HCT116 (cell line): ENCODE measurements at regions not wholly inside any gene's neighbourhood (a gene's known extent, or its start where the extent isn't known, plus 50 kb on each side); places are given as distances from the start of the nearest gene placed in this dataset.

ENCODE experiments used
- ATAC-seq: fragments of 200-7000 bp; cut with Tn5 transposase; 2 replicates; pipeline ENCODE4 v1.9.1; 2020; ENCODE audit warnings: mild to moderate bottlenecking, moderate library complexity
- BruUV-seq: library from RNA; stranded (reverse); fragments of 400-500 nt; replicated peaks from 2 replicates; lab custom pipeline; 2021; lab: Mats Ljungman, UMichigan
- CTCF ChIA-PET: fragments of 300-600 bp; sonication (Branson Sonifier 250); formaldehyde crosslinking; loops from one replicate; lab custom pipeline; 2021; ENCODE audit warnings: antibody characterized with exemption; lab: Charles Lee
- POLR2A ChIA-PET: fragments of 300-600, 350-600 bp; sonication (Branson Sonifier 250); formaldehyde crosslinking; loops from one replicate; lab custom pipeline; 2021; ENCODE audit warnings: antibody characterized with exemption; lab: Charles Lee
- RAD21 ChIA-PET, 2 experiments: fragments of 300-600 bp; sonication (Branson Sonifier 250); formaldehyde crosslinking; loops; one replicate each; lab custom pipeline; 2023; ENCODE audit warnings: low total read pairs in 2 of 2; ENCODE audit not compliant: uncharacterized antibody in 2 of 2, unreplicated experiment in 2 of 2, low non-redundant PET in 1 of 2; lab: Charles Lee
- DNase-seq: peaks from one replicate; pipeline ENCODE4 v3.0.0-alpha.2; 2010; ENCODE audit warnings: low read depth, low spot score
- H2AFZ ChIP-seq: fragments of 200-600 bp; shearing (Covaris generic), sonication (generic); 2 replicates; pipeline ENCODE4 v1.6.1; 2017; ENCODE audit warnings: low read depth, mixed run types, mixed read lengths, antibody characterized with exemption, low read length; ENCODE audit not compliant: poor library complexity, severe bottlenecking
- H3K27ac ChIP-seq: 2 replicates; pipeline ENCODE4 v1.5.1; 2012; ENCODE audit warnings: low read depth, low read length
- H3K27me3 ChIP-seq: fragments of 200-600 bp; sonication (generic); 2 replicates; pipeline ENCODE4 v1.6.1; 2016; ENCODE audit warnings: mixed run types, low read length, mixed read lengths; ENCODE audit not compliant: insufficient read depth
- H3K36me3 ChIP-seq, 2 experiments: fragments of 200-500 bp in 1 of 2; fragments of 200-600 bp in 1 of 2; sonication (Bioruptor generic) in 1 of 2; sonication (generic) in 1 of 2; 2 replicates each; pipeline versions ENCODE4 v1.5.1 to v1.6.1; 2014 to 2016; ENCODE audit warnings: low read length in 2 of 2, inconsistent platforms in 1 of 2, mixed read lengths in 1 of 2, mixed run types in 1 of 2; ENCODE audit not compliant: insufficient read depth in 2 of 2, control insufficient read depth in 1 of 2
- H3K4me1 ChIP-seq, 2 experiments: fragments of 200-600 bp in 1 of 2; sonication (generic) in 1 of 2; 2 replicates each; pipeline versions ENCODE4 v1.5.1 to v1.6.1; 2012 to 2017; ENCODE audit warnings: low read length in 2 of 2, inconsistent platforms in 1 of 2, mild to moderate bottlenecking in 1 of 2, mixed read lengths in 1 of 2, mixed run types in 1 of 2, moderate library complexity in 1 of 2; ENCODE audit not compliant: insufficient read depth in 2 of 2, control insufficient read depth in 1 of 2
- H3K4me2 ChIP-seq: fragments of 200-600 bp; sonication (generic); 2 replicates; pipeline ENCODE4 v1.6.1; 2017; ENCODE audit warnings: mixed run types, low read length, mixed read lengths
- H3K4me3 ChIP-seq, 2 experiments: fragments of 200-600 bp in 1 of 2; sonication (generic) in 1 of 2; replicated peaks in 1 of 2; 2 replicates each; pipeline ENCODE4 v1.5.1; 2011 to 2016; ENCODE audit warnings: low read length in 2 of 2, control low read depth in 1 of 2, low read depth in 1 of 2, mild to moderate bottlenecking in 1 of 2, mixed read lengths in 1 of 2, mixed run types in 1 of 2
- H3K79me2 ChIP-seq: fragments of 200-600 bp; sonication (generic); 2 replicates; pipeline ENCODE4 v1.6.1; 2017; ENCODE audit warnings: mild to moderate bottlenecking, mixed run types, low read length, moderate library complexity, mixed read lengths; ENCODE audit not compliant: insufficient read depth
- H3K9ac ChIP-seq: fragments of 200-600 bp; sonication (generic); 2 replicates; pipeline ENCODE4 v1.6.1; 2016; ENCODE audit warnings: low read length, mixed read lengths
- H3K9me2 ChIP-seq: fragments of 200-600 bp; sonication (generic), shearing (Covaris generic); 2 replicates; pipeline ENCODE4 v1.6.1; 2017; ENCODE audit warnings: mixed run types, mild to moderate bottlenecking, moderate library complexity; ENCODE audit not compliant: insufficient read depth
- H3K9me3 ChIP-seq, 2 experiments: fragments of 200-500 bp in 1 of 2; fragments of 200-600 bp in 1 of 2; sonication (Bioruptor generic) in 1 of 2; sonication (generic) in 1 of 2; 2 replicates each; pipeline ENCODE4 v1.6.1; 2014 to 2017; ENCODE audit warnings: low read length in 2 of 2, mixed read lengths in 2 of 2, inconsistent platforms in 1 of 2, low read depth in 1 of 2, mild to moderate bottlenecking in 1 of 2, mixed run types in 1 of 2, moderate library complexity in 1 of 2; ENCODE audit not compliant: control insufficient read depth in 1 of 2, insufficient read depth in 1 of 2
- H4K20me1 ChIP-seq: fragments of 200-600 bp; sonication (generic), shearing (Covaris generic); 2 replicates; pipeline ENCODE4 v1.6.1; 2017; ENCODE audit warnings: mixed run types, mild to moderate bottlenecking, moderate library complexity; ENCODE audit not compliant: insufficient read depth
- CBX3 ChIP-seq: IDR thresholded peaks from 2 replicates; pipeline ENCODE4 v1.6.1; 2012; ENCODE audit warnings: low read depth
- CEBPB ChIP-seq: IDR thresholded peaks from 2 replicates; pipeline ENCODE4 v1.6.1; 2012; ENCODE audit warnings: low read depth
- CTCF ChIP-seq, 3 experiments: fragments of 200-600 bp in 1 of 3; sonication (generic) in 1 of 3; IDR thresholded peaks in 2 of 3; conservative IDR thresholded peaks in 1 of 3; 2 replicates each; pipeline ENCODE4 v1.5.1; 2012 to 2017; ENCODE audit warnings: low read depth in 2 of 3, low read length in 2 of 3, antibody characterized with exemption in 1 of 3, borderline replicate concordance in 1 of 3, control low read depth in 1 of 3, mild to moderate bottlenecking in 1 of 3, mixed read lengths in 1 of 3, mixed run types in 1 of 3, moderate library complexity in 1 of 3; ENCODE audit not compliant: insufficient read depth in 1 of 3
- ELF1 ChIP-seq: IDR thresholded peaks from 2 replicates; pipeline ENCODE4 v1.6.1; 2012; ENCODE audit warnings: low read depth, borderline replicate concordance
- EZH2phosphoT487 ChIP-seq: fragments of 200-600 bp; IDR thresholded peaks from 2 replicates; pipeline ENCODE4 v1.6.1; 2018; ENCODE audit warnings: antibody characterized with exemption, borderline replicate concordance
- REST ChIP-seq: IDR thresholded peaks from 2 replicates; pipeline ENCODE4 v1.6.1; 2012; ENCODE audit warnings: low read depth
- SP1 ChIP-seq: IDR thresholded peaks from 2 replicates; pipeline ENCODE4 v1.6.1; 2012; ENCODE audit warnings: low read depth
- TCF7L2 ChIP-seq: IDR thresholded peaks from 2 replicates; pipeline ENCODE4 v1.7.0; 2011; ENCODE audit warnings: borderline replicate concordance, inconsistent platforms; ENCODE audit not compliant: insufficient read depth, insufficient read length; ENCODE audit errors: extremely low read depth
- ZFX ChIP-seq: fragments of 450-650 bp; IDR thresholded peaks from 2 replicates; pipeline ENCODE4 v1.6.1; 2017
- ZNF274 ChIP-seq: fragments of 200-500 bp; sonication (Bioruptor generic); IDR thresholded peaks from 2 replicates; pipeline ENCODE4 v1.6.1; 2014; ENCODE audit warnings: mild to moderate bottlenecking, low read depth, low read length, inconsistent platforms
- intact Hi-C: fragments of 100-400 bp; cut with micrococcal nuclease; formaldehyde crosslinking; loops from 2 replicates; pipeline ENCODE4 v1.10.0; 2022
- TF ChIP-seq, protein P1 (sequence below): IDR thresholded peaks from 2 replicates; pipeline ENCODE4 v1.6.1; 2011; ENCODE audit warnings: mild to moderate bottlenecking, low read length, moderate library complexity; ENCODE audit not compliant: insufficient replicate concordance; ENCODE audit errors: extremely low read depth

DNA sequence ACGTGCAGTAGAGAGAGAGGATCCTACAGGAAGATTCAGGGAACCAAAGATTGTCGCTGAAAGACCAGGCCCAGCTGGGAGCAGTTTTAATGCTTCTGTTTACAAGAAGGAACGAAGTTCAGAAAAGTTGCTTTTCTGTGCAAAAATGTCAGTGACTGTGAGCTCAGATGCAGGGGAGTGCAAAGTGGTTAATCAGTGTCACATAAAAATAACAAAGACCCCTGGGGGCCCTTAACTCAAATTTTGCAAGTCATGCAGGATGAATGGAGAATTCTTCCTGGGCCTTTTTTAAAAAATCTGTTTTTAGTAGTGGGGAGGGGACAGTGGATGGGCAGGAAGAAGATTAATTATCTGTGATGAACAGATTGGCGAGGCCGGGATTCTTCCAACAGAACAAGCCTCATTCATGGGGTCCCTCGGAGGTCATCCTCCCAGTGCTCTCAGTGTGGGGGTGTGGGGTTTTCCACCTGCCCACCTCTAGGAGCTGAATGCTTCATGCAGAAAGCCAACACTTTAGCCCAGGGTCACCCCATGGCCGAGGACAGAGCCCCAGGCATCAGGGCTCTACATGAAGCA lies 167.2 kb downstream of the UQCRFS1 start:
- H3K36me3 ChIP-seq: no peaks in the 10 kb centered on the region
- BruUV-seq: no TSS peak
- no peaks in the 10 kb centered on the region for H3K27me3 ChIP-seq
- H2AFZ ChIP-seq: no peak overlapping the region
- H3K4me1 ChIP-seq: no peaks in the 10 kb centered on the region
- H3K4me3 ChIP-seq: no peak overlapping the region
- ATAC-seq (no peak), DNase-seq (no peak)
- H3K9me2 ChIP-seq: no peaks in the 10 kb centered on the region
- intact Hi-C loops: no loop called here
- H3K4me2 ChIP-seq: no peak overlapping the region
- ChIA-PET POLR2A (no interaction called here), CTCF (no interaction called here), RAD21 (no interaction called here)
- H3K9me3 ChIP-seq: peaks cover 0 to 7% of the 10 kb centered on the region in 2 experiments; a peak in 2 of 4 replicates
- H3K9ac ChIP-seq: no peak overlapping the region
- no peak for TF ChIP-seq CEBPB
- no peak for TF ChIP-seq CTCF (IDR thresholded peaks at IDR 0.05 in 2 of 3, conservative IDR thresholded peaks at IDR 0.05 in 1 of 3; ENCODE audit: borderline replicate concordance in 1 of 3, insufficient read depth in 1 of 3, low read depth in 2 of 3, low read length in 2 of 3)
- TF ChIP-seq SP1: no peak
- no peak for TF ChIP-seq TCF7L2
- H3K27ac ChIP-seq: no peak overlapping the region
- no peaks in the 10 kb centered on the region for H4K20me1 ChIP-seq
- no peaks in the 10 kb centered on the region for H3K79me2 ChIP-seq

GRCh38 chr19:29044037-29044436 lies 168.9 kb downstream of the UQCRFS1 start:
- CTCF ChIA-PET: no interaction called here
- Histone ChIP-seq H3K9ac (no peak overlapping the region), H3K4me1 (no peaks in the 10 kb centered on the region), H3K9me3 (peaks cover 0 to 7% of the 10 kb centered on the region in 2 experiments; a peak in 2 of 4 replicates), H3K79me2 (no peaks in the 10 kb centered on the region), H3K27ac (no peak overlapping the region), H4K20me1 (no peaks in the 10 kb centered on the region), H2AFZ (no peak overlapping the region), H3K36me3 (no peaks in the 10 kb centered on the region), H3K4me2 (no peak overlapping the region), H3K27me3 (no peaks in the 10 kb centered on the region), H3K4me3 (no peak overlapping the region), H3K9me2 (no peaks in the 10 kb centered on the region)
- RAD21 ChIA-PET: no interaction called here
- POLR2A ChIA-PET: no interaction called here
- BruUV-seq: no TSS peak
- DNase-seq (no peak), ATAC-seq (no peak)
- intact Hi-C loops: no loop called here
- no peak for TF ChIP-seq CBX3
- no peak for TF ChIP-seq ZNF274
- TF ChIP-seq, protein P1, sequence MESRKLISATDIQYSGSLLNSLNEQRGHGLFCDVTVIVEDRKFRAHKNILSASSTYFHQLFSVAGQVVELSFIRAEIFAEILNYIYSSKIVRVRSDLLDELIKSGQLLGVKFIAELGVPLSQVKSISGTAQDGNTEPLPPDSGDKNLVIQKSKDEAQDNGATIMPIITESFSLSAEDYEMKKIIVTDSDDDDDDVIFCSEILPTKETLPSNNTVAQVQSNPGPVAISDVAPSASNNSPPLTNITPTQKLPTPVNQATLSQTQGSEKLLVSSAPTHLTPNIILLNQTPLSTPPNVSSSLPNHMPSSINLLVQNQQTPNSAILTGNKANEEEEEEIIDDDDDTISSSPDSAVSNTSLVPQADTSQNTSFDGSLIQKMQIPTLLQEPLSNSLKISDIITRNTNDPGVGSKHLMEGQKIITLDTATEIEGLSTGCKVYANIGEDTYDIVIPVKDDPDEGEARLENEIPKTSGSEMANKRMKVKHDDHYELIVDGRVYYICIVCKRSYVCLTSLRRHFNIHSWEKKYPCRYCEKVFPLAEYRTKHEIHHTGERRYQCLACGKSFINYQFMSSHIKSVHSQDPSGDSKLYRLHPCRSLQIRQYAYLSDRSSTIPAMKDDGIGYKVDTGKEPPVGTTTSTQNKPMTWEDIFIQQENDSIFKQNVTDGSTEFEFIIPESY: no peak
- TF ChIP-seq CEBPB: no peak
- TF ChIP-seq EZH2phosphoT487: no peak
- no peak for TF ChIP-seq ELF1
- no peak for TF ChIP-seq TCF7L2
- TF ChIP-seq ZFX: no peak
- TF ChIP-seq SP1: no peak
- TF ChIP-seq REST: no peak
